Stomach (tissue), 8 donors: ENCODE measurements at regions not wholly inside any gene's neighbourhood (a gene's known extent, or its start where the extent isn't known, plus 50 kb on each side); places are given as distances from the start of the nearest gene placed in this dataset.

Source experiments
- DNase-seq, 2 donors: peaks; one replicate each; pipeline versions ENCODE4 v3.0.0 to v3.0.0-alpha.2; 2013 to 2019
- H3K27ac ChIP-seq, 5 donors: fragments of 200-600 bp in 4 of 5; sonication (generic) in 4 of 5; one replicate each; pipeline ENCODE4 v1.5.1; 2013 to 2019; ENCODE audit warnings: mild to moderate bottlenecking in 1 of 5, moderate library complexity in 1 of 5
- H3K27me3 ChIP-seq, 3 donors: fragments of 200-600 bp; sonication (generic); one replicate each; pipeline ENCODE4 v1.5.1; 2017 to 2019; ENCODE audit warnings: mixed run types in 1 of 3
- H3K36me3 ChIP-seq, 4 donors: fragments of 200-600 bp; sonication (generic); 1 replicate in 3 of 4; 2 replicates in 1 of 4; pipeline ENCODE4 v1.5.1; 2016 to 2019
- H3K4me1 ChIP-seq, 4 donors: fragments of 200-600 bp; sonication (generic); one replicate each; pipeline ENCODE4 v1.5.1; 2016 to 2019
- H3K4me3 ChIP-seq, 4 donors: fragments of 200-600 bp; sonication (generic) in 3 of 4; one replicate each; pipeline ENCODE4 v1.5.1; 2016 to 2019; ENCODE audit warnings: mild to moderate bottlenecking in 1 of 4
- H3K9me3 ChIP-seq, 4 donors: fragments of 200-600 bp; sonication (generic); one replicate each; pipeline ENCODE4 v1.5.1; 2016 to 2019
- POLR2A ChIP-seq, 4 donors: fragments of 450-650 bp; IDR thresholded peaks; one replicate each; pipeline ENCODE4 v1.6.1; 2016; ENCODE audit warnings: antibody characterized with exemption in 4 of 4, control low read depth in 2 of 4, mild to moderate bottlenecking in 1 of 4, moderate library complexity in 1 of 4
- POLR2AphosphoS5 ChIP-seq, 3 donors: sonication (generic); formaldehyde crosslinking; IDR thresholded peaks; one replicate each; pipeline ENCODE4 v1.6.1; 2016; ENCODE audit warnings: antibody characterized with exemption in 3 of 3
- WGBS, 5 donors: extraction: QIAGEN DNeasy Blood & Tissue Kit in 3 of 5; methylation state at CpG; one replicate each; pipeline versions ENCODE4 v1.1.5 to v1.1.7; 2013 to 2018; 5-methylcytosine and 5-hydroxymethylcytosine counted together
- intact Hi-C: fragments of 100-400 bp; cut with DNase I; formaldehyde crosslinking; loops from one replicate; pipeline ENCODE4 v1.15.1; 2023; ENCODE audit warnings: low total_unique reads
- TF ChIP-seq, protein P1 (sequence below), 7 experiments: fragments of 450-650 bp in 4 of 7; fragments of 200-600 bp in 3 of 7; sonication (generic) in 3 of 7; IDR thresholded peaks; one replicate each; pipeline ENCODE4 v1.5.1; 2016 to 2019; ENCODE audit warnings: antibody characterized with exemption in 7 of 7, control low read depth in 2 of 7, mild to moderate bottlenecking in 1 of 7
- donor health status: healthy with polysubstance abuse.
- donor health status: Bipolar disorder and iron deficiency.
- donor health status: healthy.

DNA sequence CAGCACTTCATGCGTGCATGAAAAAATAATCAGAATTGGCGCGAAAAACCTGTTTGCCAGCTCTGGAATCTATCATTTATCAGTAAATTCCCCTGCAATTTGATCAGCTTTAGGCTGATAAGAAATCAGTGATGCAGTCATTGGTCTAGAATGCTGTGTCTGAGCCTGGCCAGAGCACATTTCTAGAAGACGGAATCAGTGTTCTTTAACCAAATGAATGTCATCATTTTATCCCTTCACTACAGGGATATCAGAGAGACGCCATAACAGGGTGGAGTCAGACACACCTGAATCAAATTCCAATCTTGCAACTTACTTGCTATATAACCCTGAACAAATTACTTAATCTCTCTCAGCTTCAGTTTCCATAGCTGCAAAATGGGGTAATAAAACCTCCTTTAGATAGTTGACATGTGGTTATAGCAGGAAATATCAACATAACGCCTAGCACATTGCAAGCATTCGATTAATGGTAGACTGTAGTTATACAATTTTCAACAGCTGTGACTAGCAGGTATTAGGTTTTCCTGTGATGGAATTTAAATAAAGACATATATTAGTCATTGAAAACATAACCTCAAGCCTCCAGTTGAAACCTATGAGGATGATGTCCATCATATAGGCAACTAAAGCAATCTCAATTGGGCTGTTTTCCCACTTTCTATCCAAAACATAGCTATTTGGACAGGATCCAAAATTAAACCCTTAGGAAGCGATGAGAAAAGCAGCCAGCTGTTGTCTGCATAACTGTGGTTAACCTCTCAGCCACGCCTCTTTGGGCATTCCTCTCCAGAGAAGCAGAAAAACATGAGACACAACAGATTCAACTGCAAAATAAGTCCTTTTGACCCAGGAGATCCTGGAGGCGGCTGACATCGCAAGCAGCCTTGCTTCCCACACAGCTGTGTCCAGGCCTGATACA lies 51.6 kb upstream of the UBL3 start:
- H3K27ac ChIP-seq, result peak overlapping the region in 3 of 5 donors; percentile 15 to 44 (median 16)
- intact Hi-C loops, result no loop called here
- peak in 1 of 2 donors; percentile 81 for DNase-seq
- TF ChIP-seq POLR2AphosphoS5 (IDR thresholded peaks at IDR 0.05) (peak in 1 of 3 donors; percentile 3), POLR2A (IDR thresholded peaks at IDR 0.05) (no peak)
- TF ChIP-seq, protein P1, sequence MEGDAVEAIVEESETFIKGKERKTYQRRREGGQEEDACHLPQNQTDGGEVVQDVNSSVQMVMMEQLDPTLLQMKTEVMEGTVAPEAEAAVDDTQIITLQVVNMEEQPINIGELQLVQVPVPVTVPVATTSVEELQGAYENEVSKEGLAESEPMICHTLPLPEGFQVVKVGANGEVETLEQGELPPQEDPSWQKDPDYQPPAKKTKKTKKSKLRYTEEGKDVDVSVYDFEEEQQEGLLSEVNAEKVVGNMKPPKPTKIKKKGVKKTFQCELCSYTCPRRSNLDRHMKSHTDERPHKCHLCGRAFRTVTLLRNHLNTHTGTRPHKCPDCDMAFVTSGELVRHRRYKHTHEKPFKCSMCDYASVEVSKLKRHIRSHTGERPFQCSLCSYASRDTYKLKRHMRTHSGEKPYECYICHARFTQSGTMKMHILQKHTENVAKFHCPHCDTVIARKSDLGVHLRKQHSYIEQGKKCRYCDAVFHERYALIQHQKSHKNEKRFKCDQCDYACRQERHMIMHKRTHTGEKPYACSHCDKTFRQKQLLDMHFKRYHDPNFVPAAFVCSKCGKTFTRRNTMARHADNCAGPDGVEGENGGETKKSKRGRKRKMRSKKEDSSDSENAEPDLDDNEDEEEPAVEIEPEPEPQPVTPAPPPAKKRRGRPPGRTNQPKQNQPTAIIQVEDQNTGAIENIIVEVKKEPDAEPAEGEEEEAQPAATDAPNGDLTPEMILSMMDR (IDR thresholded peaks at IDR 0.05), result no peak
- H3K36me3 ChIP-seq, result no peaks in the 10 kb centered on the region
- WGBS, 5 donors, result 39 to 50% (median 45%) methylated on average over 11 of the region's 11 CpGs
- peaks cover 0 to 26% (median 9%) of the 10 kb centered on the region in 4 donors for H3K4me1 ChIP-seq
- no peak overlapping the region for H3K4me3 ChIP-seq
- no peaks in the 10 kb centered on the region for H3K9me3 ChIP-seq
- H3K27me3 ChIP-seq, result no peaks in the 10 kb centered on the region
